ENCODE measurements at regions not wholly inside any gene's neighbourhood (a gene's known extent, or its start where the extent isn't known, plus 50 kb on each side); places are given as distances from the start of the nearest gene placed in this dataset.

DNA sequence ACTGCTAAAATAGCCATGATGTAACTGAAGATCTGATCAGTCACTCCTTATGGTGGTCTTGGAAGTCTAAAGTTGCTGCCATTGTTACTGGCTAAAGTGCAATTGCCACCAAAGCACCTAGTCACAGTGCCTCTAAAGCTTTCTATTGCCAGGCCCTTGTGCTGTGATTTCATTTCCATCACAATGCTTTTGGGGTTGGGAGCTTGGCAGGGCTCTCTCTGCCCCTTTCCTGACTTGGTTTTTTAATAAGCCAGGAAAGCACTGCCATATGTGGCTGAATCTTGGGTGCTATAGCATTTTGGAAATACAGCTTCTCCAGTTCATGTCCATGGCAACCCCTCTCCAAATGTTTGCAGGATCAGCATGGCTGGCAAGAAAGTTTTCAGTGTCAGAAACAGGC is 1712.4 kb upstream of the TENM3 start:
- no peak for TF ChIP-seq YY1 (IDR thresholded peaks at IDR 0.05; ENCODE audit: insufficient read depth, insufficient read length)
- no peak for TF ChIP-seq ZNF274 (IDR thresholded peaks at IDR 0.05; ENCODE audit: low read depth, low read length)
- TF ChIP-seq SUZ12 (IDR thresholded peaks at IDR 0.05; ENCODE audit: extremely low read depth, insufficient read depth, insufficient read length), result no peak

All from NT2/D1 (cell line).